ENCODE measurements at regions not wholly inside any gene's neighbourhood (a gene's known extent, or its start where the extent isn't known, plus 50 kb on each side); places are given as distances from the start of the nearest gene placed in this dataset.

GRCh38 chr12:78343657-78344056 lies 513.0 kb downstream of the NAV3 start:
- ChIA-PET CTCF (interaction anchor here (0.7 to 0.8 kb wide), 2 partner anchors 13 to 77 kb away, joined by 3 read pairs; no protein-coding TSS in a partner anchor), POLR2A (ENCODE audit: unreplicated experiment) (interaction anchor here (0.6 kb wide), 1 partner anchor 10 kb away, joined by 3 read pairs; no protein-coding TSS in a partner anchor)
- H2AK9ac ChIP-seq (replicated peaks; ENCODE audit: low read depth, low read length, poor library complexity), result no peak overlapping the region
- H3K4ac ChIP-seq (ENCODE audit: low read depth, low read length), result no peak overlapping the region
- no peaks in the 10 kb centered on the region for H3K27me3 ChIP-seq (ENCODE audit: control insufficient read depth, insufficient read depth, low read length)
- H3K9me3 ChIP-seq (ENCODE audit: control insufficient read depth, insufficient read depth, low read length), result no peaks in the 10 kb centered on the region
- H3K18ac ChIP-seq (ENCODE audit: low read depth, low read length), result no peak overlapping the region
- dilution Hi-C loops (cut with HindIII; ENCODE audit: low sequenced_read_pairs, unreplicated experiment), result no loop called here
- H3K27ac ChIP-seq (ENCODE audit: insufficient read depth, low read length), result no peak overlapping the region
- H3K14ac ChIP-seq (replicated peaks; ENCODE audit: low read depth, low read length), result no peak overlapping the region
- no peak overlapping the region for H3K4me2 ChIP-seq (ENCODE audit: low read depth, low read length)
- H3K9me1 ChIP-seq (ENCODE audit: insufficient read depth, low read length), result no peaks in the 10 kb centered on the region
- no peak overlapping the region for H3K9ac ChIP-seq (ENCODE audit: low read depth, low read length)
- no peak overlapping the region; the same call in 1 of the 2 replicates for H3K56ac ChIP-seq (ENCODE audit: extremely low read depth, insufficient read depth, low read length)
- ATAC-seq (ENCODE audit: low read depth) (no peak), DNase-seq (no peak)
- H3K4me3 ChIP-seq (ENCODE audit: insufficient read depth, low read depth, low read length), result no peak overlapping the region
- intact Hi-C loops (cut with micrococcal nuclease), result no loop called here
- WGBS, 2 experiments (ENCODE audit: extremely low coverage in 2 of 2, insufficient read length in 1 of 2), result no CpG with 5 or more reads among the region's 1 CpG
- no peaks in the 10 kb centered on the region for H3K36me3 ChIP-seq (ENCODE audit: control insufficient read depth, insufficient read depth, low read length)
- no peak overlapping the region for H3K23ac ChIP-seq (ENCODE audit: low read depth, low read length)
- H2AFZ ChIP-seq (replicated peaks; ENCODE audit: low read length, poor library complexity), result no peak overlapping the region
- TF ChIP-seq POLR2A (IDR thresholded peaks at IDR 0.05; ENCODE audit: low read depth, low read length) (no peak), USF2 (IDR thresholded peaks at IDR 0.05; ENCODE audit: low read depth, low read length) (no peak), CTCF (conservative IDR thresholded peaks at IDR 0.05; ENCODE audit: low read depth, low read length) (no peak), MXI1 (IDR thresholded peaks at IDR 0.05; ENCODE audit: borderline replicate concordance, low read depth, low read length) (no peak), RCOR1 (IDR thresholded peaks at IDR 0.05; ENCODE audit: insufficient replicate concordance, low read length) (no peak), SMC3 (IDR thresholded peaks at IDR 0.05; ENCODE audit: low read depth, low read length) (no peak), MAZ (IDR thresholded peaks at IDR 0.05; ENCODE audit: borderline replicate concordance, low read depth, low read length) (no peak), CEBPB (IDR thresholded peaks at IDR 0.05; ENCODE audit: low read depth, low read length) (no peak), BHLHE40 (IDR thresholded peaks at IDR 0.05; ENCODE audit: low read depth, low read length) (no peak), ELK1 (IDR thresholded peaks at IDR 0.05; ENCODE audit: borderline replicate concordance, low read depth, low read length) (no peak)
- no peak overlapping the region for H4K91ac ChIP-seq (ENCODE audit: insufficient read depth, low read depth, low read length)
- no peak overlapping the region for H2AK5ac ChIP-seq (ENCODE audit: low read depth, low read length)
- H3K79me1 ChIP-seq (ENCODE audit: low read depth in 1 of 2, low read length in 2 of 2), result no peaks in the 10 kb centered on the region
- BruUV-seq (replicated peaks), result no TSS peak
- H4K20me1 ChIP-seq (ENCODE audit: insufficient read depth, low read length), result no peaks in the 10 kb centered on the region
- no peak overlapping the region for H2BK120ac ChIP-seq (ENCODE audit: low read depth, low read length)
- H2BK20ac ChIP-seq (ENCODE audit: low read depth, low read length), result no peak overlapping the region
- no peaks in the 10 kb centered on the region for H3K4me1 ChIP-seq (ENCODE audit: control insufficient read depth, insufficient read depth, low read length)
- in situ Hi-C loops (cut with MboI; ENCODE audit: low sequenced_read_pairs), result no loop called here
- no peak overlapping the region for H2BK5ac ChIP-seq (ENCODE audit: low read depth, low read length, poor library complexity, severe bottlenecking)
- no peak overlapping the region for H2BK15ac ChIP-seq (ENCODE audit: low read depth, low read length)
- no peak overlapping the region for H4K8ac ChIP-seq (ENCODE audit: low read depth in 2 of 2, low read length in 2 of 2)
- no peak overlapping the region for H4K5ac ChIP-seq (ENCODE audit: low read depth, low read length)
